H1 (cell line): ENCODE measurements at regions not wholly inside any gene's neighbourhood (a gene's known extent, or its start where the extent isn't known, plus 50 kb on each side); places are given as distances from the start of the nearest gene placed in this dataset.

Source experiments
- CTCF ChIA-PET: fragments of 300-600 bp; sonication (Branson Sonifier 250); formaldehyde crosslinking; loops from one replicate; lab custom pipeline; 2021; ENCODE audit not compliant: partially characterized antibody; lab: Charles Lee
- POLR2A ChIA-PET: fragments of 300-600 bp; sonication (Branson Sonifier 250); formaldehyde crosslinking; loops from one replicate; lab custom pipeline; 2021; ENCODE audit warnings: inconsistent platforms; ENCODE audit not compliant: partially characterized antibody; lab: Charles Lee
- DNase-seq, 2 experiments: peaks; one replicate each; pipeline versions ENCODE4 v3.0.0 to v3.0.0-alpha.2; 2010 to 2022; ENCODE audit warnings: low spot score in 2 of 2, low read depth in 1 of 2, mixed read lengths in 1 of 2
- FAIRE-seq: peaks from 2 replicates; lab custom pipeline; 2011; peaks lifted over from hg19 to GRCh38; lab: Jason Lieb, UNC
- H2AFZ ChIP-seq: 2 replicates; pipeline ENCODE4 v1.8.1; 2012; ENCODE audit warnings: low read length, inconsistent platforms
- H2AK5ac ChIP-seq: 2 replicates; pipeline ENCODE4 v1.6.1; 2013; ENCODE audit warnings: low read depth, low read length
- H2BK120ac ChIP-seq: replicated peaks from 2 replicates; pipeline ENCODE3; 2013; ENCODE audit warnings: low read depth, low read length, inconsistent platforms
- H2BK12ac ChIP-seq: 2 replicates; pipeline ENCODE4 v1.6.1; 2013; ENCODE audit warnings: low read depth, low read length
- H2BK15ac ChIP-seq: 2 replicates; pipeline ENCODE4 v1.6.1; 2013; ENCODE audit warnings: low read length
- H2BK20ac ChIP-seq: 2 replicates; pipeline ENCODE4 v1.6.1; 2013; ENCODE audit warnings: low read length
- H2BK5ac ChIP-seq: 2 replicates; pipeline ENCODE4 v1.6.1; 2013; ENCODE audit warnings: low read depth, low read length
- H3K14ac ChIP-seq: 2 replicates; pipeline ENCODE4 v1.6.1; 2013; ENCODE audit warnings: inconsistent platforms; ENCODE audit not compliant: insufficient read length
- H3K18ac ChIP-seq: 2 replicates; pipeline ENCODE4 v1.6.1; 2013; ENCODE audit warnings: low read length; ENCODE audit errors: extremely low read depth
- H3K23ac ChIP-seq: 2 replicates; pipeline ENCODE4 v1.6.1; 2013; ENCODE audit warnings: inconsistent platforms; ENCODE audit not compliant: insufficient read length
- H3K23me2 ChIP-seq: 2 replicates; pipeline ENCODE4 v1.6.1; 2013; ENCODE audit warnings: low read depth, low read length
- H3K27ac ChIP-seq: 2 replicates; pipeline ENCODE4 v1.6.1; 2011; ENCODE audit warnings: low read depth, low read length, inconsistent platforms
- H3K27me3 ChIP-seq, 4 experiments: replicated peaks in 1 of 4; 1 replicate in 1 of 4; 2 replicates in 3 of 4; pipeline versions ENCODE4 v1.6.1 to v1.8.1; 2011 to 2013; ENCODE audit warnings: low read length in 3 of 4, mild to moderate bottlenecking in 3 of 4, inconsistent platforms in 2 of 4, mixed read lengths in 2 of 4, moderate library complexity in 1 of 4; ENCODE audit not compliant: control insufficient read depth in 3 of 4, insufficient read depth in 3 of 4; ENCODE audit errors: extremely low read depth in 1 of 4
- H3K36me3 ChIP-seq, 4 experiments: 2 replicates each; pipeline versions ENCODE4 v1.6.1 to v1.8.1; 2011 to 2013; ENCODE audit warnings: mild to moderate bottlenecking in 4 of 4, low read length in 3 of 4, moderate library complexity in 2 of 4, control low read depth in 1 of 4, inconsistent platforms in 1 of 4; ENCODE audit not compliant: insufficient read depth in 4 of 4, control insufficient read depth in 2 of 4
- H3K4ac ChIP-seq: replicated peaks from 2 replicates; pipeline ENCODE3; 2013; ENCODE audit warnings: low read length, low read depth, mixed read lengths, inconsistent platforms; ENCODE audit not compliant: insufficient read length
- H3K4me1 ChIP-seq, 4 experiments: replicated peaks in 1 of 4; 1 replicate in 1 of 4; 2 replicates in 3 of 4; pipeline versions ENCODE4 v1.6.1 to v1.8.1; 2011 to 2013; ENCODE audit warnings: low read length in 3 of 4, inconsistent platforms in 2 of 4, mixed read lengths in 1 of 4; ENCODE audit not compliant: insufficient read depth in 4 of 4, control insufficient read depth in 3 of 4
- H3K4me2 ChIP-seq, 2 experiments: 2 replicates each; pipeline versions ENCODE4 v1.6.1 to v1.8.1; 2011 to 2013; ENCODE audit warnings: low read depth in 2 of 2, low read length in 2 of 2, control low read depth in 1 of 2, inconsistent platforms in 1 of 2, mild to moderate bottlenecking in 1 of 2; ENCODE audit not compliant: insufficient read depth in 1 of 2
- H3K4me3 ChIP-seq, 4 experiments: fragments of 200-600, 300-600 bp in 1 of 4; sonication (generic), shearing (Covaris generic), sonication (Bioruptor Twin) in 1 of 4; 2 replicates each; pipeline versions ENCODE4 v1.5.1 to v1.8.1; 2011 to 2016; ENCODE audit warnings: low read length in 4 of 4, low read depth in 3 of 4, control low read depth in 2 of 4, inconsistent platforms in 2 of 4, mild to moderate bottlenecking in 2 of 4, mixed read lengths in 1 of 4, moderate library complexity in 1 of 4; ENCODE audit not compliant: insufficient read depth in 2 of 4; ENCODE audit errors: extremely low read depth in 1 of 4
- H3K56ac ChIP-seq: replicated peaks from 2 replicates; pipeline ENCODE3; 2013; ENCODE audit warnings: low read depth, mild to moderate bottlenecking, mixed read lengths, low read length, inconsistent platforms; ENCODE audit not compliant: insufficient read length
- H3K79me1 ChIP-seq: 2 replicates; pipeline ENCODE4 v1.6.1; 2013; ENCODE audit warnings: low read depth, low read length, control low read depth
- H3K79me2 ChIP-seq, 2 experiments: 2 replicates each; pipeline versions ENCODE4 v1.6.1 to v1.8.1; 2012 to 2013; ENCODE audit warnings: low read length in 2 of 2, mild to moderate bottlenecking in 2 of 2, inconsistent platforms in 1 of 2; ENCODE audit not compliant: insufficient read depth in 2 of 2, control insufficient read depth in 1 of 2
- H3K9ac ChIP-seq, 4 experiments: replicated peaks in 1 of 4; 1 replicate in 1 of 4; 2 replicates in 3 of 4; pipeline versions ENCODE4 v1.6.1 to v1.8.1; 2011 to 2013; ENCODE audit warnings: low read depth in 3 of 4, low read length in 3 of 4, control low read depth in 2 of 4, mild to moderate bottlenecking in 2 of 4, moderate library complexity in 2 of 4, inconsistent platforms in 1 of 4; ENCODE audit errors: extremely low read depth in 1 of 4
- H3K9me3 ChIP-seq, 2 experiments: 2 replicates each; pipeline versions ENCODE4 v1.6.1 to v1.8.1; 2012 to 2013; ENCODE audit warnings: mild to moderate bottlenecking in 2 of 2, moderate library complexity in 2 of 2, control low read depth in 1 of 2, inconsistent platforms in 1 of 2, low read depth in 1 of 2, low read length in 1 of 2, mixed read lengths in 1 of 2; ENCODE audit not compliant: insufficient read depth in 2 of 2
- H4K20me1 ChIP-seq, 2 experiments: replicated peaks in 1 of 2; 2 replicates each; pipeline versions ENCODE3 to v1.8.1; 2011 to 2013; ENCODE audit warnings: inconsistent platforms in 2 of 2, low read length in 2 of 2, mild to moderate bottlenecking in 1 of 2; ENCODE audit not compliant: insufficient read depth in 2 of 2, control insufficient read depth in 1 of 2
- H4K5ac ChIP-seq: 2 replicates; pipeline ENCODE4 v1.6.1; 2013; ENCODE audit warnings: low read length, low read depth, mixed read lengths, inconsistent platforms; ENCODE audit not compliant: insufficient read length
- H4K8ac ChIP-seq: 2 replicates; pipeline ENCODE4 v1.8.0; 2013; ENCODE audit warnings: mild to moderate bottlenecking, moderate library complexity, low read length, inconsistent platforms; ENCODE audit not compliant: insufficient read depth; ENCODE audit errors: extremely low read depth
- H4K91ac ChIP-seq: replicated peaks from 2 replicates; pipeline ENCODE3; 2013; ENCODE audit warnings: low read length, mixed read lengths, inconsistent platforms; ENCODE audit not compliant: insufficient read length
- BACH1 ChIP-seq: IDR thresholded peaks from 2 replicates; pipeline ENCODE4 v1.6.1; 2012; ENCODE audit warnings: low read length, improper control_type of control experiment
- BCL11A ChIP-seq, 2 experiments: IDR thresholded peaks; one replicate each; pipeline ENCODE4 v1.6.1; 2011; ENCODE audit warnings: low read depth in 2 of 2, low read length in 2 of 2, mild to moderate bottlenecking in 2 of 2
- CREB1 ChIP-seq: IDR thresholded peaks from 2 replicates; pipeline ENCODE4 v1.6.1; 2012; ENCODE audit warnings: inconsistent platforms
- CTCF ChIP-seq, 3 experiments: IDR thresholded peaks; 1 replicate in 2 of 3; 2 replicates in 1 of 3; pipeline versions ENCODE4 v1.5.1 to v1.6.1; 2011; ENCODE audit warnings: low read length in 3 of 3, mild to moderate bottlenecking in 3 of 3, inconsistent platforms in 2 of 3, low read depth in 1 of 3, moderate library complexity in 1 of 3; ENCODE audit not compliant: insufficient read depth in 1 of 3; ENCODE audit errors: control extremely low read depth in 1 of 3
- JUN ChIP-seq: IDR thresholded peaks from 2 replicates; pipeline ENCODE4 v1.6.1; 2011; ENCODE audit warnings: low read depth, mild to moderate bottlenecking, improper control_type of control experiment, low read length
- MAFK ChIP-seq: IDR thresholded peaks from 2 replicates; pipeline ENCODE4 v1.6.1; 2012; ENCODE audit warnings: low read depth, mild to moderate bottlenecking, improper control_type of control experiment, low read length
- RAD21 ChIP-seq, 2 experiments: IDR thresholded peaks in 1 of 2; conservative IDR thresholded peaks in 1 of 2; 2 replicates each; pipeline ENCODE4 v1.6.1; 2011; ENCODE audit warnings: low read depth in 2 of 2, low read length in 2 of 2, improper control_type of control experiment in 1 of 2, inconsistent platforms in 1 of 2, mild to moderate bottlenecking in 1 of 2, moderate library complexity in 1 of 2
- SIX5 ChIP-seq: IDR thresholded peaks from 2 replicates; pipeline ENCODE4 v1.6.1; 2011; ENCODE audit warnings: mild to moderate bottlenecking, low read depth, low read length
- TAF1 ChIP-seq: IDR thresholded peaks from 2 replicates; pipeline ENCODE4 v1.6.1; 2011; ENCODE audit warnings: mild to moderate bottlenecking, low read depth, low read length
- YY1 ChIP-seq: IDR thresholded peaks from 2 replicates; pipeline ENCODE4 v1.6.1; 2011; ENCODE audit warnings: low read depth, mild to moderate bottlenecking, low read length
- WGBS, 2 experiments: shearing (Covaris generic) in 1 of 2; methylation state at CpG; one replicate each; pipeline versions ENCODE4 v1.1.6 to v1.1.7; 2013 to 2015; ENCODE audit warnings: low lambda C conversion rate in 2 of 2, mixed read lengths in 2 of 2, inconsistent platforms in 1 of 2, low coverage in 1 of 2, missing lambda C conversion rate in 1 of 2; ENCODE audit not compliant: insufficient replicate concordance in 2 of 2, insufficient coverage in 1 of 2, insufficient read length in 1 of 2; ENCODE audit errors: extremely low coverage in 1 of 2, missing lambda C conversion rate in 1 of 2; 5-methylcytosine and 5-hydroxymethylcytosine counted together

DNA sequence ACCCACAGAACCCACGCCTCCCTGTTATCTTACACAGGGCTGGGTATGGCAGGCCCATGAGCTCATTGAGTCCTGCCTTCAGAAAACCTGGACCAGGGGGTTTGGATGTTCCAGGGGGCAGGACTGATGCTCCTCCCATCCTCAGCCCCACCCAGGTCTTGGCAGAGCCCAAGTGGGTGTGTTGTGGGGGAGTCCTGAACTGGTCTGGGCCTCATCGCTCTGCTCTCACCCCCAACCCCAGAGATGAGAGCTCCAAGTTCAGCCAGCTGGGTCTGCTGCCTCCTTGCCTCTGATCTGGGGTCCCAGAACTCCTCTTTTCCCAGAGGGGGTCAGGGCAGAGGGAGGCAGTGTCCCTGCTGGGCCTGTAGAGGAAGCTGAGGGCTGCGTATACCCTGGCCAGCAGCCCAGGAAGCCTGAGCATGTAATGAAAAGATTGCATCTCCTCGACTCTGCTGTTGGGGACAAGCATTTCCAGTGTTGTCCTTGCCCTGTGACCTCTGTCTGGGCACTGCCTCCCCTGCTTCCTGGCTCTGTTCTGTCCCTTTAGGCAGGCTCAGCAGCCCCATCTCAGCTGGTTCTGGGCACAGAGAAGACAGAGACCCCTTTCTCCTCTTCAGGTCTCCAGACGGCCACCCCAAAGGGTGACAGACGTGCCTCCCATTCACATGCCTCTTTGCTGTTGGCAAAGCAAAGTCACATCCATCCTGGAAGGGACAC, 54.7 kb upstream of the EPS8L3 start:
- Histone ChIP-seq H2BK15ac (no peak overlapping the region), H3K79me1 (no peaks in the 10 kb centered on the region), H3K9me3 (peaks cover 6 to 9% of the 10 kb centered on the region in 2 experiments), H2BK12ac (no peak overlapping the region), H3K14ac (no peak overlapping the region), H2BK120ac (no peak overlapping the region), H2BK20ac (no peak overlapping the region), H2AFZ (no peak overlapping the region), H3K4me3 (no peak overlapping the region), H3K9ac (no peak overlapping the region), H3K56ac (no peak overlapping the region), H3K27ac (no peak overlapping the region), H3K27me3 (no peaks in the 10 kb centered on the region; a peak in 1 of 7 replicates), H2AK5ac (no peak overlapping the region), H3K36me3 (no peaks in the 10 kb centered on the region), H3K4me2 (no peak overlapping the region), H4K91ac (no peak overlapping the region), H3K23ac (no peak overlapping the region), H3K79me2 (no peaks in the 10 kb centered on the region), H3K4ac (no peak overlapping the region), H3K23me2 (no peaks in the 10 kb centered on the region), H3K4me1 (no peaks in the 10 kb centered on the region), H4K20me1 (no peaks in the 10 kb centered on the region), H4K5ac (no peak overlapping the region), H3K18ac (no peak overlapping the region), H4K8ac (peak overlapping the region; percentile 76; the same call in 1 of the 2 replicates), H2BK5ac (no peak overlapping the region)
- POLR2A ChIA-PET, result no interaction called here
- CTCF ChIA-PET, result interaction anchor here (0.8 to 1.3 kb wide), 4 partner anchors 27 to 320 kb away, joined by 3 to 6 read pairs (median 4); no protein-coding TSS in a partner anchor
- FAIRE-seq (no peak), DNase-seq (peak in 1 of 2 experiments; percentile 31)
- WGBS, 2 experiments, result 80% methylated on average over 6 of the region's 6 CpGs; no CpG with 5 or more reads in 1 of the 2 experiments
- TF ChIP-seq RAD21 (IDR thresholded peaks at IDR 0.05 in 1 of 2, conservative IDR thresholded peaks at IDR 0.05 in 1 of 2; ENCODE audit: low read depth in 2 of 2, low read length in 2 of 2) (no peak), JUN (no peak), BACH1 (no peak), SIX5 (no peak), CREB1 (no peak), CTCF (IDR thresholded peaks at IDR 0.05; ENCODE audit: control extremely low read depth in 1 of 3, insufficient read depth in 1 of 3, low read depth in 1 of 3, low read length in 3 of 3) (no peak), TAF1 (no peak), YY1 (no peak), BCL11A (IDR thresholded peaks at IDR 0.05; ENCODE audit: low read depth in 2 of 2, low read length in 2 of 2) (no peak), MAFK (no peak)
